IMR-90 (cell line): ENCODE measurements at regions not wholly inside any gene's neighbourhood (a gene's known extent, or its start where the extent isn't known, plus 50 kb on each side); places are given as distances from the start of the nearest gene placed in this dataset.

Source experiments
- ATAC-seq: fragments of 200-7000 bp; cut with Tn5 transposase; 2 replicates; pipeline ENCODE4 v1.9.1; 2020; ENCODE audit warnings: low read depth, mild to moderate bottlenecking, moderate library complexity
- BruUV-seq: library from RNA; stranded (reverse); fragments of 400-500 nt; replicated peaks from 2 replicates; lab custom pipeline; 2021; lab: Mats Ljungman, UMichigan
- CTCF ChIA-PET: fragments of 300-600 bp; formaldehyde crosslinking; extraction: SDS; loops from one replicate; lab custom pipeline; 2021; ENCODE audit warnings: antibody characterized with exemption; lab: Yijun Ruan, JAX
- POLR2A ChIA-PET: fragments of 300-600 bp; sonication (Branson Sonifier 250); formaldehyde crosslinking; loops from one replicate; lab custom pipeline; 2022; ENCODE audit warnings: antibody characterized with exemption; ENCODE audit not compliant: unreplicated experiment; lab: Charles Lee
- DNase-seq: peaks from one replicate; pipeline ENCODE4 v3.0.0; 2013
- H2AFZ ChIP-seq: replicated peaks from 2 replicates; pipeline ENCODE3; 2013; ENCODE audit warnings: low read length, mild to moderate bottlenecking; ENCODE audit not compliant: poor library complexity
- H2AK5ac ChIP-seq: 2 replicates; pipeline ENCODE4 v1.6.1; 2013; ENCODE audit warnings: low read depth, low read length, inconsistent platforms
- H2AK9ac ChIP-seq: replicated peaks from 2 replicates; pipeline ENCODE3; 2013; ENCODE audit warnings: mild to moderate bottlenecking, low read depth, low read length, moderate library complexity; ENCODE audit not compliant: poor library complexity
- H2BK120ac ChIP-seq: 2 replicates; pipeline ENCODE4 v1.6.1; 2013; ENCODE audit warnings: low read depth, low read length, inconsistent platforms
- H2BK15ac ChIP-seq: 3 replicates; pipeline ENCODE4 v1.6.1; 2013; ENCODE audit warnings: low read depth, low read length, inconsistent platforms
- H2BK20ac ChIP-seq: 2 replicates; pipeline ENCODE4 v1.6.1; 2013; ENCODE audit warnings: low read depth, mild to moderate bottlenecking, inconsistent platforms, low read length, moderate library complexity
- H2BK5ac ChIP-seq: 2 replicates; pipeline ENCODE4 v1.6.1; 2013; ENCODE audit warnings: mild to moderate bottlenecking, low read depth, low read length, inconsistent platforms; ENCODE audit not compliant: poor library complexity, severe bottlenecking
- H3K14ac ChIP-seq: replicated peaks from 2 replicates; pipeline ENCODE4 v1.6.1; 2013; ENCODE audit warnings: low read depth, low read length, inconsistent platforms
- H3K18ac ChIP-seq: 2 replicates; pipeline ENCODE4 v1.6.1; 2013; ENCODE audit warnings: low read depth, low read length, control low read depth
- H3K23ac ChIP-seq: 2 replicates; pipeline ENCODE4 v1.6.1; 2013; ENCODE audit warnings: low read depth, low read length, inconsistent platforms
- H3K27ac ChIP-seq: 2 replicates; pipeline ENCODE4 v1.5.1; 2013; ENCODE audit warnings: mild to moderate bottlenecking, control low read depth, low read length; ENCODE audit not compliant: insufficient read depth
- H3K27me3 ChIP-seq: 2 replicates; pipeline ENCODE4 v1.6.1; 2013; ENCODE audit warnings: low read length; ENCODE audit not compliant: control insufficient read depth, insufficient read depth
- H3K36me3 ChIP-seq: 2 replicates; pipeline ENCODE4 v1.6.1; 2013; ENCODE audit warnings: low read length, mixed read lengths; ENCODE audit not compliant: control insufficient read depth, insufficient read depth
- H3K4ac ChIP-seq: 2 replicates; pipeline ENCODE4 v1.6.1; 2013; ENCODE audit warnings: low read depth, low read length, inconsistent platforms
- H3K4me1 ChIP-seq: 2 replicates; pipeline ENCODE4 v1.6.1; 2013; ENCODE audit warnings: low read length, mixed read lengths; ENCODE audit not compliant: control insufficient read depth, insufficient read depth
- H3K4me2 ChIP-seq: 2 replicates; pipeline ENCODE4 v1.6.1; 2013; ENCODE audit warnings: low read depth, mild to moderate bottlenecking, control low read depth, low read length, moderate library complexity
- H3K4me3 ChIP-seq: 2 replicates; pipeline ENCODE4 v1.5.1; 2013; ENCODE audit warnings: low read depth, mild to moderate bottlenecking, control low read depth, low read length, moderate library complexity; ENCODE audit not compliant: insufficient read depth
- H3K56ac ChIP-seq: 2 replicates; pipeline ENCODE4 v1.6.1; 2013; ENCODE audit warnings: low read length, inconsistent platforms; ENCODE audit not compliant: insufficient read depth; ENCODE audit errors: extremely low read depth
- H3K79me1 ChIP-seq, 2 experiments: 2 replicates each; pipeline ENCODE4 v1.6.1; 2013; ENCODE audit warnings: low read length in 2 of 2, inconsistent platforms in 1 of 2, low read depth in 1 of 2
- H3K9ac ChIP-seq: 2 replicates; pipeline ENCODE4 v1.6.1; 2013; ENCODE audit warnings: low read depth, low read length, control low read depth
- H3K9me1 ChIP-seq: 2 replicates; pipeline ENCODE4 v1.6.1; 2013; ENCODE audit warnings: low read length, inconsistent platforms; ENCODE audit not compliant: insufficient read depth
- H3K9me3 ChIP-seq: 2 replicates; pipeline ENCODE4 v1.6.1; 2013; ENCODE audit warnings: low read length; ENCODE audit not compliant: control insufficient read depth, insufficient read depth
- H4K20me1 ChIP-seq: 2 replicates; pipeline ENCODE4 v1.6.1; 2013; ENCODE audit warnings: low read length, inconsistent platforms; ENCODE audit not compliant: insufficient read depth
- H4K5ac ChIP-seq: 2 replicates; pipeline ENCODE4 v1.6.1; 2013; ENCODE audit warnings: mild to moderate bottlenecking, low read depth, low read length, control low read depth
- H4K8ac ChIP-seq, 2 experiments: 2 replicates each; pipeline ENCODE4 v1.6.1; 2013; ENCODE audit warnings: low read depth in 2 of 2, low read length in 2 of 2, control low read depth in 1 of 2, inconsistent platforms in 1 of 2
- H4K91ac ChIP-seq: 2 replicates; pipeline ENCODE4 v1.6.1; 2013; ENCODE audit warnings: low read depth, low read length, inconsistent platforms; ENCODE audit not compliant: insufficient read depth
- BHLHE40 ChIP-seq: fragments of 150-350 bp; IDR thresholded peaks from 2 replicates; pipeline ENCODE4 v1.6.1; 2016; ENCODE audit warnings: mild to moderate bottlenecking, low read depth, low read length
- CEBPB ChIP-seq: IDR thresholded peaks from 2 replicates; pipeline ENCODE4 v1.6.1; 2012; ENCODE audit warnings: low read depth, low read length, improper control_type of control experiment
- CHD1 ChIP-seq: IDR thresholded peaks from 2 replicates; pipeline ENCODE4 v1.6.1; 2012; ENCODE audit warnings: low read depth, low read length, improper control_type of control experiment
- CTCF ChIP-seq: conservative IDR thresholded peaks from 2 replicates; pipeline ENCODE4 v1.5.1; 2012; ENCODE audit warnings: mild to moderate bottlenecking, low read depth, low read length, improper control_type of control experiment
- ELK1 ChIP-seq: fragments of 150-350 bp; IDR thresholded peaks from 2 replicates; pipeline ENCODE4 v1.6.1; 2016; ENCODE audit warnings: low read depth, mild to moderate bottlenecking, low read length, moderate library complexity, borderline replicate concordance
- FOS ChIP-seq: fragments of 150-350 bp; IDR thresholded peaks from 2 replicates; pipeline ENCODE4 v1.6.1; 2016; ENCODE audit warnings: low read depth, low read length
- MAFK ChIP-seq: IDR thresholded peaks from 2 replicates; pipeline ENCODE4 v1.6.1; 2012; ENCODE audit warnings: low read depth, low read length, improper control_type of control experiment
- MAZ ChIP-seq: IDR thresholded peaks from 2 replicates; pipeline ENCODE4 v1.6.1; 2012; ENCODE audit warnings: low read depth, mild to moderate bottlenecking, low read length, improper control_type of control experiment, moderate library complexity, borderline replicate concordance
- MXI1 ChIP-seq: IDR thresholded peaks from 2 replicates; pipeline ENCODE4 v1.6.1; 2012; ENCODE audit warnings: low read depth, mild to moderate bottlenecking, low read length, moderate library complexity, borderline replicate concordance
- NFE2L2 ChIP-seq: fragments of 150-350 bp; IDR thresholded peaks from 2 replicates; pipeline ENCODE4 v1.6.1; 2016; ENCODE audit warnings: low read depth, mild to moderate bottlenecking, low read length
- POLR2A ChIP-seq: IDR thresholded peaks from 2 replicates; pipeline ENCODE4 v1.6.1; 2012; ENCODE audit warnings: mild to moderate bottlenecking, low read depth, low read length
- RAD21 ChIP-seq: IDR thresholded peaks from 2 replicates; pipeline ENCODE4 v1.6.1; 2012; ENCODE audit warnings: low read length, improper control_type of control experiment
- RCOR1 ChIP-seq: IDR thresholded peaks from 2 replicates; pipeline ENCODE4 v1.6.1; 2012; ENCODE audit warnings: mild to moderate bottlenecking, low read length, improper control_type of control experiment; ENCODE audit not compliant: insufficient replicate concordance
- RFX5 ChIP-seq: IDR thresholded peaks from 2 replicates; pipeline ENCODE4 v1.8.0; 2012; ENCODE audit warnings: low read depth, mild to moderate bottlenecking, low read length, moderate library complexity
- SMC3 ChIP-seq: fragments of 150-350 bp; IDR thresholded peaks from 2 replicates; pipeline ENCODE4 v1.6.1; 2016; ENCODE audit warnings: low read depth, mild to moderate bottlenecking, antibody characterized with exemption, low read length, moderate library complexity
- USF2 ChIP-seq: fragments of 150-350 bp; IDR thresholded peaks from 2 replicates; pipeline ENCODE4 v1.6.1; 2017; ENCODE audit warnings: mild to moderate bottlenecking, antibody characterized with exemption, low read length, low read depth
- WGBS, 2 experiments: methylation state at CpG; one replicate each; pipeline versions ENCODE4 v1.1.5 to v1.1.7; 2013; ENCODE audit warnings: missing lambda C conversion rate in 2 of 2; ENCODE audit not compliant: insufficient read length in 1 of 2; ENCODE audit errors: extremely low coverage in 2 of 2; 5-methylcytosine and 5-hydroxymethylcytosine counted together
- dilution Hi-C: fragments of 300-500 bp; cut with HindIII; formaldehyde crosslinking; loops from one replicate; pipeline ENCODE4 v1.14.3; 2018; ENCODE audit warnings: low sequenced_read_pairs; ENCODE audit not compliant: unreplicated experiment
- in situ Hi-C: fragments of 300-500 bp; cut with MboI; formaldehyde crosslinking; loops from 3 replicates; pipeline ENCODE4 v1.14.3; 2019; ENCODE audit warnings: low sequenced_read_pairs, inconsistent platforms, mixed read lengths
- intact Hi-C: fragments of 100-400 bp; cut with micrococcal nuclease; formaldehyde crosslinking; loops from 2 replicates; pipeline ENCODE4 v1.10.0; 2022

GRCh38 chr16:62715701-62716100, 679.5 kb upstream of the CDH8 start:
- H2AFZ ChIP-seq: no peak overlapping the region
- intact Hi-C loops (no loop called here), in situ Hi-C loops (no loop called here), dilution Hi-C loops (no loop called here)
- no peak overlapping the region for H4K5ac ChIP-seq
- H3K79me1 ChIP-seq: no peaks in the 10 kb centered on the region
- no TSS peak for BruUV-seq
- no peaks in the 10 kb centered on the region for H4K20me1 ChIP-seq
- H2BK5ac ChIP-seq: no peak overlapping the region
- H2AK9ac ChIP-seq: no peak overlapping the region
- POLR2A ChIA-PET: no interaction called here
- no peak overlapping the region for H3K56ac ChIP-seq
- no peak overlapping the region for H2BK20ac ChIP-seq
- no peak overlapping the region for H3K4ac ChIP-seq
- H3K27me3 ChIP-seq: no peaks in the 10 kb centered on the region
- H3K9me1 ChIP-seq: no peaks in the 10 kb centered on the region
- CTCF ChIA-PET: no interaction called here
- H3K9me3 ChIP-seq: peaks cover 9% of the 10 kb centered on the region
- no peak overlapping the region for H3K14ac ChIP-seq
- TF ChIP-seq USF2: no peak
- no peak for TF ChIP-seq CTCF
- TF ChIP-seq FOS: no peak
- TF ChIP-seq ELK1: no peak
- TF ChIP-seq CEBPB: no peak
- TF ChIP-seq RAD21: no peak
- no peak for TF ChIP-seq NFE2L2
- no peak for TF ChIP-seq BHLHE40
- no peak for TF ChIP-seq RCOR1
- TF ChIP-seq POLR2A: no peak
- TF ChIP-seq CHD1: no peak
- TF ChIP-seq RFX5: no peak
- TF ChIP-seq SMC3: no peak
- TF ChIP-seq MAFK: no peak
- TF ChIP-seq MXI1: no peak
- no peak for TF ChIP-seq MAZ
- H3K23ac ChIP-seq: no peak overlapping the region
- H3K9ac ChIP-seq: no peak overlapping the region
- H3K4me1 ChIP-seq: no peaks in the 10 kb centered on the region
- WGBS, 2 experiments: no CpG with 5 or more reads among the region's 1 CpG
- no peak overlapping the region for H2BK15ac ChIP-seq
- H3K36me3 ChIP-seq: no peaks in the 10 kb centered on the region
- H3K4me3 ChIP-seq: no peak overlapping the region
- no peak for ATAC-seq
- no peak overlapping the region for H2AK5ac ChIP-seq
- H3K27ac ChIP-seq: no peak overlapping the region
- no peak overlapping the region for H3K18ac ChIP-seq
- H4K8ac ChIP-seq: no peak overlapping the region
- no peak for DNase-seq
- no peak overlapping the region for H3K4me2 ChIP-seq
- no peak overlapping the region for H4K91ac ChIP-seq
- H2BK120ac ChIP-seq: no peak overlapping the region
